ENCODE measurements at regions not wholly inside any gene's neighbourhood (a gene's known extent, or its start where the extent isn't known, plus 50 kb on each side); places are given as distances from the start of the nearest gene placed in this dataset.

DNA sequence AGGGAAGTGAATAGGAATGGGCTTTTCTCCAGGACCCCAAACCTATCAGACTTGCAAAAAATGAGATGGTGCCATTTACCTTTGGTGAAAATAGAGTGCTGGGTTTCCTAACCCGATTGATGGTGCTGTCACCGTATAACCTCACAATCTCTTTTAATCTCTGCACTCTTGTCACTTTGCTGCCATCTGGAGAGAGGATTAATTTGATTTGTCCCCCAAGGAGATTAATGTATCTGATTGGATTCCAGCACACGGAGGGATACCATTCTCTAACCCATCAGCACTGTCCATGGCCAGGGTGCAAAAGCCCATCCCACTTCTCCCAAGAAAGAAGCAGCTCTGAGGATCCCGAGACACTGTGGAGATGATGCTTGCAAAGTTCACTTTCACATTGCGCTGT is 86.3 kb upstream of the NFE2L3 start:
- TF ChIP-seq, protein P1, sequence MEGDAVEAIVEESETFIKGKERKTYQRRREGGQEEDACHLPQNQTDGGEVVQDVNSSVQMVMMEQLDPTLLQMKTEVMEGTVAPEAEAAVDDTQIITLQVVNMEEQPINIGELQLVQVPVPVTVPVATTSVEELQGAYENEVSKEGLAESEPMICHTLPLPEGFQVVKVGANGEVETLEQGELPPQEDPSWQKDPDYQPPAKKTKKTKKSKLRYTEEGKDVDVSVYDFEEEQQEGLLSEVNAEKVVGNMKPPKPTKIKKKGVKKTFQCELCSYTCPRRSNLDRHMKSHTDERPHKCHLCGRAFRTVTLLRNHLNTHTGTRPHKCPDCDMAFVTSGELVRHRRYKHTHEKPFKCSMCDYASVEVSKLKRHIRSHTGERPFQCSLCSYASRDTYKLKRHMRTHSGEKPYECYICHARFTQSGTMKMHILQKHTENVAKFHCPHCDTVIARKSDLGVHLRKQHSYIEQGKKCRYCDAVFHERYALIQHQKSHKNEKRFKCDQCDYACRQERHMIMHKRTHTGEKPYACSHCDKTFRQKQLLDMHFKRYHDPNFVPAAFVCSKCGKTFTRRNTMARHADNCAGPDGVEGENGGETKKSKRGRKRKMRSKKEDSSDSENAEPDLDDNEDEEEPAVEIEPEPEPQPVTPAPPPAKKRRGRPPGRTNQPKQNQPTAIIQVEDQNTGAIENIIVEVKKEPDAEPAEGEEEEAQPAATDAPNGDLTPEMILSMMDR (conservative IDR thresholded peaks at IDR 0.05 in 1 of 2, IDR thresholded peaks at IDR 0.05 in 1 of 2; ENCODE audit: low read depth in 1 of 2, low read length in 2 of 2), result no peak
- no peak for TF ChIP-seq EZH2 (IDR thresholded peaks at IDR 0.05; ENCODE audit: low read length, missing control alignments)
